ENCODE measurements at regions not wholly inside any gene's neighbourhood (a gene's known extent, or its start where the extent isn't known, plus 50 kb on each side); places are given as distances from the start of the nearest gene placed in this dataset.

GRCh38 chr5:129405222-129405621 is 54.9 kb upstream of the ADAMTS19 start:
- TF ChIP-seq CTCF (IDR thresholded peaks at IDR 0.05): no peak
- TF ChIP-seq POLR2A (IDR thresholded peaks at IDR 0.05): no peak
